Trophoblast cell (in vitro differentiated cells and primary cell): ENCODE measurements at regions not wholly inside any gene's neighbourhood (a gene's known extent, or its start where the extent isn't known, plus 50 kb on each side); places are given as distances from the start of the nearest gene placed in this dataset.

Source experiments
- DNase-seq, 2 donors: peaks; one replicate each; pipeline ENCODE4 v3.0.0-alpha.2; 2016
- H2AFZ ChIP-seq: 2 replicates; pipeline ENCODE4 v1.6.1; 2013; ENCODE audit warnings: low read length, moderate library complexity, mild to moderate bottlenecking; ENCODE audit not compliant: insufficient read depth, poor library complexity
- H2AK5ac ChIP-seq: 2 replicates; pipeline ENCODE4 v1.6.1; 2013; ENCODE audit warnings: mild to moderate bottlenecking, low read length
- H2BK120ac ChIP-seq: 2 replicates; pipeline ENCODE4 v1.6.1; 2013; ENCODE audit warnings: low read length, mild to moderate bottlenecking, moderate library complexity; ENCODE audit not compliant: insufficient read depth, poor library complexity
- H2BK12ac ChIP-seq: 2 replicates; pipeline ENCODE4 v1.6.1; 2013; ENCODE audit warnings: mild to moderate bottlenecking, low read length, moderate library complexity
- H2BK5ac ChIP-seq: 2 replicates; pipeline ENCODE4 v1.6.1; 2013; ENCODE audit warnings: low read length, low read depth, moderate library complexity, mild to moderate bottlenecking; ENCODE audit not compliant: poor library complexity
- H3K14ac ChIP-seq: 2 replicates; pipeline ENCODE4 v1.6.1; 2013; ENCODE audit warnings: mild to moderate bottlenecking, low read length
- H3K18ac ChIP-seq: 2 replicates; pipeline ENCODE4 v1.6.1; 2013; ENCODE audit warnings: mild to moderate bottlenecking, low read length
- H3K23ac ChIP-seq: 2 replicates; pipeline ENCODE4 v1.6.1; 2013; ENCODE audit warnings: low read length
- H3K27ac ChIP-seq: 2 replicates; pipeline ENCODE4 v1.5.1; 2013; ENCODE audit warnings: low read depth, mild to moderate bottlenecking, inconsistent platforms, low read length, moderate library complexity
- H3K27me3 ChIP-seq: 2 replicates; pipeline ENCODE4 v1.6.1; 2013; ENCODE audit warnings: inconsistent platforms, mild to moderate bottlenecking, low read length, moderate library complexity; ENCODE audit not compliant: insufficient read depth
- H3K36me3 ChIP-seq, 2 experiments: 1 replicate in 1 of 2; 2 replicates in 1 of 2; pipeline ENCODE4 v1.6.1; 2013; ENCODE audit warnings: low read length in 2 of 2, mild to moderate bottlenecking in 2 of 2, moderate library complexity in 1 of 2; ENCODE audit not compliant: insufficient read depth in 2 of 2, control insufficient read depth in 1 of 2
- H3K4ac ChIP-seq: 2 replicates; pipeline ENCODE4 v1.6.1; 2013; ENCODE audit warnings: low read depth, mild to moderate bottlenecking, low read length, moderate library complexity
- H3K4me1 ChIP-seq, 2 experiments: 1 replicate in 1 of 2; 2 replicates in 1 of 2; pipeline ENCODE4 v1.6.1; 2013; ENCODE audit warnings: low read length in 2 of 2, mild to moderate bottlenecking in 2 of 2, moderate library complexity in 1 of 2; ENCODE audit not compliant: insufficient read depth in 2 of 2, control insufficient read depth in 1 of 2
- H3K4me2 ChIP-seq: 2 replicates; pipeline ENCODE4 v1.6.1; 2013; ENCODE audit warnings: inconsistent platforms, mild to moderate bottlenecking, low read length, moderate library complexity
- H3K4me3 ChIP-seq: 2 replicates; pipeline ENCODE4 v1.5.1; 2013; ENCODE audit warnings: mild to moderate bottlenecking, low read depth, low read length, inconsistent platforms
- H3K79me1 ChIP-seq: one replicate; pipeline ENCODE4 v1.6.1; 2013; ENCODE audit warnings: low read length
- H3K79me2 ChIP-seq: 2 replicates; pipeline ENCODE4 v1.6.1; 2013; ENCODE audit warnings: low read length, mild to moderate bottlenecking; ENCODE audit not compliant: control insufficient read depth, insufficient read depth, poor library complexity
- H3K9ac ChIP-seq: 2 replicates; pipeline ENCODE4 v1.6.1; 2013; ENCODE audit warnings: mild to moderate bottlenecking, low read length
- H3K9me3 ChIP-seq: 2 replicates; pipeline ENCODE4 v1.6.1; 2013; ENCODE audit warnings: low read depth, mild to moderate bottlenecking, control low read depth, inconsistent platforms, low read length; ENCODE audit not compliant: insufficient read depth
- H4K12ac ChIP-seq: 2 replicates; pipeline ENCODE4 v1.6.1; 2013; ENCODE audit warnings: low read depth, mild to moderate bottlenecking, low read length, moderate library complexity
- H4K8ac ChIP-seq: 2 replicates; pipeline ENCODE4 v1.6.1; 2013; ENCODE audit warnings: low read depth, mild to moderate bottlenecking, low read length, moderate library complexity
- H4K91ac ChIP-seq: one replicate; pipeline ENCODE4 v1.6.1; 2013; ENCODE audit warnings: low read depth, mild to moderate bottlenecking, low read length, moderate library complexity
- WGBS: extraction: QIAGEN DNeasy Blood & Tissue Kit; methylation state at CpG from one replicate; pipeline ENCODE4 v1.1.7; 2013; ENCODE audit warnings: missing lambda C conversion rate; ENCODE audit not compliant: insufficient read length, insufficient coverage; ENCODE audit errors: extremely low coverage; 5-methylcytosine and 5-hydroxymethylcytosine counted together

DNA sequence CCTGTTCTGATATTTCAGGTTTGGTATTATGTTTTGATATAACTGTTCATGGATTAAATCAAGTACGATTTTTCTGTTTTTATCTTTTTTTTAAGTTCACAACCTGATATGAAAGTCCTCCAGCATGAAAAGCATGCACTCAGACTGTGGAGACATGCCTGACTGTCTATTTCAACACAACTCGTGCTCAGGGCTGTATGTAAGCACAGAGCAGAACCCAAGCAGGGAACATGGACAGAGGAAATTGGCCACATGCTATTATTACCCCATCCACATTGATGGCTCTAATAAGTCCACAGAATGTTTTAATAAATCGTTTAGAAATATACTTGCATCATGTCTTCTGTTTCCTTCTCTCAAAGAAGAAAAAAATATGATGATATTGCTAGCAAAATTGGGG lies 730.4 kb downstream of the C6orf118 start:
- no peaks in the 10 kb centered on the region for H3K36me3 ChIP-seq
- no peaks in the 10 kb centered on the region for H3K27me3 ChIP-seq
- no peak overlapping the region for H3K4ac ChIP-seq
- H4K8ac ChIP-seq, result no peak overlapping the region
- H3K18ac ChIP-seq, result no peak overlapping the region
- no peaks in the 10 kb centered on the region for H3K79me1 ChIP-seq
- H4K12ac ChIP-seq, result no peak overlapping the region
- peaks cover 7% of the 10 kb centered on the region for H3K9me3 ChIP-seq
- H3K27ac ChIP-seq, result no peak overlapping the region
- H2AFZ ChIP-seq, result no peak overlapping the region
- H3K23ac ChIP-seq, result no peak overlapping the region
- no peak overlapping the region for H2BK12ac ChIP-seq
- H2AK5ac ChIP-seq, result no peak overlapping the region
- no peak overlapping the region for H2BK5ac ChIP-seq
- no peak overlapping the region for H4K91ac ChIP-seq
- no peak for DNase-seq
- H3K79me2 ChIP-seq, result no peaks in the 10 kb centered on the region
- H3K4me2 ChIP-seq, result no peak overlapping the region
- no CpG with 5 or more reads among the region's 3 CpGs for WGBS
- H2BK120ac ChIP-seq, result no peak overlapping the region
- H3K4me3 ChIP-seq, result no peak overlapping the region
- no peak overlapping the region for H3K14ac ChIP-seq
- no peak overlapping the region for H3K9ac ChIP-seq
- no peaks in the 10 kb centered on the region for H3K4me1 ChIP-seq

DNA sequence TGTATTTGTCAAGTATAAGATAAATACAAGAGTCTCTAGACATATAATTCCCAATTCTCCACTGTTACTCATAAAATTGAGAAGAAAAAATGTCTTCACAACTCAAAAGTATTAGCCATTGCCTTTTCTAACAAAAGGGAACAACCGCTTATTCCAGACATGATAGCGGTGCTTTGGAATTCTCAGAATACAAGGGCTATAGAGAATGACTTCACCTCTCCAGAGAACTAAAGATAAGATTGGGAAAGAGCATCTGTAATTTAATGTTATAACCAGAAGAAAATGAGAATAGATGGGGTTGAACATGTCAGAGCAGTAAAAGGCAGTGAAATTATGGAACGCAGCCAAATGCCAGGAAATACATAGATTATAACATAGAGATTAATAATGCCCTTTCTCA lies 730.8 kb downstream of the C6orf118 start:
- H4K12ac ChIP-seq, result no peak overlapping the region
- no peak overlapping the region for H3K23ac ChIP-seq
- no peak overlapping the region for H3K18ac ChIP-seq
- no CpG with 5 or more reads among the region's 3 CpGs for whole genome bisulfite sequencing
- no peak overlapping the region for H2BK5ac ChIP-seq
- no peak overlapping the region for H3K4me2 ChIP-seq
- no peak overlapping the region for H3K9ac ChIP-seq
- H3K36me3 ChIP-seq, result no peaks in the 10 kb centered on the region
- DNase-seq, result no peak
- no peak overlapping the region for H3K27ac ChIP-seq
- peaks cover 7% of the 10 kb centered on the region for H3K9me3 ChIP-seq
- no peak overlapping the region for H2BK120ac ChIP-seq
- no peaks in the 10 kb centered on the region for H3K79me2 ChIP-seq
- no peak overlapping the region for H3K4me3 ChIP-seq
- no peak overlapping the region for H3K14ac ChIP-seq
- no peaks in the 10 kb centered on the region for H3K79me1 ChIP-seq
- H2AFZ ChIP-seq, result no peak overlapping the region
- no peak overlapping the region for H3K4ac ChIP-seq
- no peaks in the 10 kb centered on the region for H3K27me3 ChIP-seq
- H2AK5ac ChIP-seq, result no peak overlapping the region
- H3K4me1 ChIP-seq, result no peaks in the 10 kb centered on the region
- H4K91ac ChIP-seq, result no peak overlapping the region
- no peak overlapping the region for H2BK12ac ChIP-seq
- no peak overlapping the region for H4K8ac ChIP-seq

DNA sequence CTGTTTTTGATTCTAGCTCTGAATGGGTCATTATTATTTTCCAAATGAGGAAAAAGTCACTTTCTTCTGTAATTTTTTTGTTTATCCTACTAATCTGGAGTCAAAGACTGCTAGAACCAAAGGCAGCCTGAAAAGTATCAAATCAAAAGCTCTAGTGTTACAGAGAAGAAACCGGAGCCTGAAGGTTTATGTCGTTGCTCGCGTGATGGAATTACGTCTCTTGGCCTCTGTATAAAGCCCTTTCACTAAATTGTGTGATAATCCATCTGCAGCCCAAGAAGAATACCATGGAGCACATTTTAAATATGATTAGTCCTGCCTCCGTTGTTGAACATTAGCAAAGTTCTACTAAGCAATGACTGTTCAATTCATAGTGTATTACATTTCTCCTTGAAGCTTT lies 738.6 kb downstream of the C6orf118 start:
- no peak overlapping the region for H4K91ac ChIP-seq
- no peak overlapping the region for H2AK5ac ChIP-seq
- no peak overlapping the region for H4K8ac ChIP-seq
- no peaks in the 10 kb centered on the region for H3K27me3 ChIP-seq
- H4K12ac ChIP-seq, result no peak overlapping the region
- no peak overlapping the region for H3K9ac ChIP-seq
- H2BK120ac ChIP-seq, result no peak overlapping the region
- H3K23ac ChIP-seq, result no peak overlapping the region
- no peak overlapping the region for H3K4ac ChIP-seq
- no peak for DNase-seq
- WGBS, result no CpG with 5 or more reads among the region's 6 CpGs
- H2BK12ac ChIP-seq, result no peak overlapping the region
- H3K4me1 ChIP-seq, result no peaks in the 10 kb centered on the region
- no peak overlapping the region for H3K4me2 ChIP-seq
- H2AFZ ChIP-seq, result no peak overlapping the region
- no peak overlapping the region for H3K14ac ChIP-seq
- H3K79me1 ChIP-seq, result no peaks in the 10 kb centered on the region
- no peaks in the 10 kb centered on the region for H3K79me2 ChIP-seq
- H3K27ac ChIP-seq, result no peak overlapping the region
- H3K18ac ChIP-seq, result no peak overlapping the region
- no peaks in the 10 kb centered on the region for H3K36me3 ChIP-seq
- H3K9me3 ChIP-seq, result no peaks in the 10 kb centered on the region
- H2BK5ac ChIP-seq, result no peak overlapping the region
- H3K4me3 ChIP-seq, result no peak overlapping the region

DNA sequence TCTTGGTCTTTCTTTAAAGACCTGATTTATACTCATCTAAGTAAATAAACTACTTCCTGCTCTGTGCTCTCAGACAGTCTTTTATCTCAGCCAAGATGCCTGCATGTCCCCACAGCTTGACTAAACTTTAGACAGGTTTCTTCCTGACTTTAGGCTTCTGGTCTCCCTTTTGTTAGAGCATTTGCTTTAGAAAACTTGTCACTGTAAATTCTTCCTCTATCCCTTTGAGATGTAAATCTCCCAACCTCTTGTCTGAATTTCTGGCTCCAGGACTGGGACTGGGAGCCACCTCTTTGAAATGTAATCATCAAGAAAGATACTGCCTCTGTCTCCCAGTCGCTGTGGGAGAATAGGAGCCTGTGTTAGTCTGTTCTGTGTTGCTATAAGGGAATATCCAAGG lies 739.9 kb downstream of the C6orf118 start:
- no peak overlapping the region for H3K23ac ChIP-seq
- no peak overlapping the region for H4K91ac ChIP-seq
- no peak overlapping the region for H2AK5ac ChIP-seq
- DNase-seq, result no peak
- H3K4me3 ChIP-seq, result no peak overlapping the region
- H3K79me1 ChIP-seq, result no peaks in the 10 kb centered on the region
- no peak overlapping the region for H3K4ac ChIP-seq
- no peaks in the 10 kb centered on the region for H3K36me3 ChIP-seq
- no peak overlapping the region for H2BK120ac ChIP-seq
- H3K4me2 ChIP-seq, result no peak overlapping the region
- no peaks in the 10 kb centered on the region for H3K27me3 ChIP-seq
- H4K8ac ChIP-seq, result no peak overlapping the region
- no peak overlapping the region for H3K27ac ChIP-seq
- no peak overlapping the region for H4K12ac ChIP-seq
- no peak overlapping the region for H3K18ac ChIP-seq
- no CpG with 5 or more reads among the region's 1 CpG for WGBS
- no peak overlapping the region for H2BK12ac ChIP-seq
- no peaks in the 10 kb centered on the region for H3K79me2 ChIP-seq
- H2BK5ac ChIP-seq, result no peak overlapping the region
- no peaks in the 10 kb centered on the region for H3K4me1 ChIP-seq
- no peak overlapping the region for H3K14ac ChIP-seq
- no peak overlapping the region for H2AFZ ChIP-seq
- no peak overlapping the region for H3K9ac ChIP-seq
- no peaks in the 10 kb centered on the region for H3K9me3 ChIP-seq
